GM12891 (cell line): ENCODE measurements at regions not wholly inside any gene's neighbourhood (a gene's known extent, or its start where the extent isn't known, plus 50 kb on each side); places are given as distances from the start of the nearest gene placed in this dataset.

Experiments
- DNase-seq: peaks from one replicate; pipeline ENCODE4 v3.0.0; 2011; ENCODE audit warnings: low spot score; ENCODE audit not compliant: insufficient read length
- FAIRE-seq: peaks from 2 replicates; lab custom pipeline; 2011; peaks lifted over from hg19 to GRCh38; lab: Jason Lieb, UNC
- PAX5 ChIP-seq: IDR thresholded peaks from 2 replicates; pipeline ENCODE4 v1.6.1; 2011; ENCODE audit warnings: low read length, moderate library complexity, mild to moderate bottlenecking; ENCODE audit not compliant: insufficient read depth, severe bottlenecking
- POLR2A ChIP-seq: IDR thresholded peaks from 2 replicates; pipeline ENCODE4 v1.6.1; 2011; ENCODE audit warnings: low read depth, low read length, control low read depth
- POLR2AphosphoS5 ChIP-seq: IDR thresholded peaks from 2 replicates; pipeline ENCODE4 v1.6.1; 2011; ENCODE audit warnings: low read depth, low read length, control low read depth
- POU2F2 ChIP-seq: IDR thresholded peaks from 2 replicates; pipeline ENCODE4 v1.6.1; 2011; ENCODE audit warnings: low read depth, mild to moderate bottlenecking, control low read depth, low read length, moderate library complexity
- SPI1 ChIP-seq: IDR thresholded peaks from 2 replicates; pipeline ENCODE4 v1.6.1; 2011; ENCODE audit warnings: low read depth, low read length, control low read depth
- TAF1 ChIP-seq: IDR thresholded peaks from 2 replicates; pipeline ENCODE4 v1.6.1; 2011; ENCODE audit warnings: low read depth, low read length, control low read depth

GRCh38 chr21:43349644-43350043 lies 77.3 kb downstream of the SIK1 start:
- TF ChIP-seq POU2F2 (no peak), POLR2AphosphoS5 (no peak), SPI1 (no peak), PAX5 (no peak), TAF1 (no peak), POLR2A (no peak)
- no peak for FAIRE-seq
- no peak for DNase-seq

- DNase-seq (no peak), FAIRE-seq (no peak)
- no peak for TF ChIP-seq SPI1
- no peak for TF ChIP-seq PAX5
- TF ChIP-seq POLR2A, result no peak
- TF ChIP-seq POU2F2, result no peak
- no peak for TF ChIP-seq TAF1
- no peak for TF ChIP-seq POLR2AphosphoS5
Observed at GRCh38 chr21:43348801-43349261, 78.1 kb downstream of the SIK1 start.

- FAIRE-seq, result no peak
- TF ChIP-seq POU2F2, result no peak
- TF ChIP-seq PAX5, result no peak
- no peak for TF ChIP-seq SPI1
- TF ChIP-seq TAF1, result no peak
- no peak for TF ChIP-seq POLR2A
- no peak for TF ChIP-seq POLR2AphosphoS5
Observed at GRCh38 chr21:43348170-43348766, 78.7 kb downstream of the SIK1 start.

GRCh38 chr21:43347461-43348169 lies 79.3 kb downstream of the SIK1 start:
- no peak for FAIRE-seq
- no peak for TF ChIP-seq POU2F2
- TF ChIP-seq TAF1, result no peak
- no peak for TF ChIP-seq POLR2A
- TF ChIP-seq POLR2AphosphoS5, result no peak
- no peak for TF ChIP-seq SPI1
- no peak for TF ChIP-seq PAX5
- no peak for DNase-seq

More at GRCh38 chr21:43348170-43348766, 78.7 kb downstream of the SIK1 start:
- no peak for DNase-seq

- no peak for TF ChIP-seq POLR2AphosphoS5
- TF ChIP-seq POU2F2, result no peak
- no peak for TF ChIP-seq PAX5
- no peak for TF ChIP-seq SPI1
- no peak for TF ChIP-seq TAF1
- TF ChIP-seq POLR2A, result no peak
Observed at GRCh38 chr21:43346551-43346950, 80.4 kb downstream of the SIK1 start.

GRCh38 chr21:43345746-43346409 lies 81.1 kb downstream of the SIK1 start:
- TF ChIP-seq POLR2A, result no peak
- no peak for TF ChIP-seq TAF1
- FAIRE-seq, result no peak
- DNase-seq, result no peak

More at GRCh38 chr21:43346551-43346950, 80.4 kb downstream of the SIK1 start:
- DNase-seq (no peak), FAIRE-seq (no peak)

- FAIRE-seq (no peak), DNase-seq (no peak)
- no peak for TF ChIP-seq PAX5
- TF ChIP-seq TAF1, result no peak
- no peak for TF ChIP-seq POLR2A
- no peak for TF ChIP-seq POU2F2
Observed at GRCh38 chr21:43345046-43345745, 81.7 kb downstream of the SIK1 start.

GRCh38 chr21:43343992-43344886 lies 82.7 kb downstream of the SIK1 start:
- no peak for FAIRE-seq
- no peak for DNase-seq
- TF ChIP-seq TAF1 (no peak), SPI1 (no peak), POU2F2 (no peak), PAX5 (no peak), POLR2A (no peak), POLR2AphosphoS5 (no peak)

GRCh38 chr21:43343095-43343991 lies 83.6 kb downstream of the SIK1 start:
- TF ChIP-seq POU2F2 (no peak), TAF1 (no peak), POLR2A (no peak), PAX5 (no peak)
- DNase-seq (no peak), FAIRE-seq (no peak)
